ENCODE measurements at regions not wholly inside any gene's neighbourhood (a gene's known extent, or its start where the extent isn't known, plus 50 kb on each side); places are given as distances from the start of the nearest gene placed in this dataset.

GRCh38 chr15:97653896-97654295, 306.6 kb upstream of the ARRDC4 start:
- no peak for TF ChIP-seq EZH2 (IDR thresholded peaks at IDR 0.05; ENCODE audit: insufficient read depth, poor library complexity, severe bottlenecking)
- TF ChIP-seq EZH2phosphoT487 (IDR thresholded peaks at IDR 0.05; ENCODE audit: insufficient read depth, low read depth), result no peak

All from GM23248 (cell line).